ENCODE measurements at regions not wholly inside any gene's neighbourhood (a gene's known extent, or its start where the extent isn't known, plus 50 kb on each side); places are given as distances from the start of the nearest gene placed in this dataset.

- intact Hi-C loops (cut with micrococcal nuclease; ENCODE audit: unreplicated experiment) = no loop called here
- CTCF ChIA-PET (ENCODE audit: low intra/inter-chr PET ratio, low total read pairs) = no interaction called here
- Histone ChIP-seq H3K9ac (ENCODE audit: insufficient read depth, low read depth, low read length) (no peak overlapping the region), H3K27ac (ENCODE audit: extremely low read length, insufficient read depth, low read length) (no peak overlapping the region), H3K36me3 (replicated peaks in 1 of 2; ENCODE audit: control insufficient read depth in 1 of 2, insufficient read depth in 2 of 2, low read length in 2 of 2) (no peaks in the 10 kb centered on the region), H3K4me1 (ENCODE audit: insufficient read depth, low read length) (no peaks in the 10 kb centered on the region), H3K79me2 (ENCODE audit: insufficient read depth, low read length) (no peaks in the 10 kb centered on the region), H3K27me3 (ENCODE audit: control insufficient read depth in 1 of 2, insufficient read depth in 2 of 2, low read length in 2 of 2) (no peaks in the 10 kb centered on the region; a peak in 1 of 5 replicates), H3K4me2 (ENCODE audit: low read depth, low read length) (no peak overlapping the region), H3K4me3 (replicated peaks in 1 of 3; ENCODE audit: insufficient read depth in 1 of 3, low read depth in 2 of 3, low read length in 3 of 3) (no peak overlapping the region), H3K9me3 (ENCODE audit: low read length) (no peaks in the 10 kb centered on the region), H4K20me1 (ENCODE audit: insufficient read depth, low read length) (no peaks in the 10 kb centered on the region), H2AFZ (ENCODE audit: low read length) (no peak overlapping the region)
- TF ChIP-seq ATRX (CRISPR knock-in tag; IDR thresholded peaks at IDR 0.05; ENCODE audit: borderline replicate concordance) (no peak), ZNF569 (CRISPR knock-in tag; IDR thresholded peaks at IDR 0.05; ENCODE audit: borderline replicate concordance) (no peak), ATF1 (CRISPR knock-in tag; IDR thresholded peaks at IDR 0.05) (no peak), RFX3 (CRISPR knock-in tag; IDR thresholded peaks at IDR 0.05) (no peak), PPARG (CRISPR knock-in tag; conservative IDR thresholded peaks at IDR 0.05) (no peak), ZKSCAN1 (IDR thresholded peaks at IDR 0.05; ENCODE audit: low read length) (no peak), HDAC6 (IDR thresholded peaks at IDR 0.05; ENCODE audit: low read depth, low read length) (no peak), ZSCAN9 (CRISPR knock-in tag; IDR thresholded peaks at IDR 0.05; ENCODE audit: borderline replicate concordance) (no peak), ZBTB1 (CRISPR knock-in tag; IDR thresholded peaks at IDR 0.05; ENCODE audit: borderline replicate concordance) (no peak), ZNF879 (CRISPR knock-in tag; IDR thresholded peaks at IDR 0.05) (no peak), IRF2 (CRISPR knock-in tag; IDR thresholded peaks at IDR 0.05) (no peak), SALL2 (CRISPR knock-in tag; IDR thresholded peaks at IDR 0.05) (no peak), ZNF781 (CRISPR knock-in tag; IDR thresholded peaks at IDR 0.05; ENCODE audit: borderline replicate concordance, not compliant biosample characterization) (no peak)
- TF ChIP-seq, protein P1, sequence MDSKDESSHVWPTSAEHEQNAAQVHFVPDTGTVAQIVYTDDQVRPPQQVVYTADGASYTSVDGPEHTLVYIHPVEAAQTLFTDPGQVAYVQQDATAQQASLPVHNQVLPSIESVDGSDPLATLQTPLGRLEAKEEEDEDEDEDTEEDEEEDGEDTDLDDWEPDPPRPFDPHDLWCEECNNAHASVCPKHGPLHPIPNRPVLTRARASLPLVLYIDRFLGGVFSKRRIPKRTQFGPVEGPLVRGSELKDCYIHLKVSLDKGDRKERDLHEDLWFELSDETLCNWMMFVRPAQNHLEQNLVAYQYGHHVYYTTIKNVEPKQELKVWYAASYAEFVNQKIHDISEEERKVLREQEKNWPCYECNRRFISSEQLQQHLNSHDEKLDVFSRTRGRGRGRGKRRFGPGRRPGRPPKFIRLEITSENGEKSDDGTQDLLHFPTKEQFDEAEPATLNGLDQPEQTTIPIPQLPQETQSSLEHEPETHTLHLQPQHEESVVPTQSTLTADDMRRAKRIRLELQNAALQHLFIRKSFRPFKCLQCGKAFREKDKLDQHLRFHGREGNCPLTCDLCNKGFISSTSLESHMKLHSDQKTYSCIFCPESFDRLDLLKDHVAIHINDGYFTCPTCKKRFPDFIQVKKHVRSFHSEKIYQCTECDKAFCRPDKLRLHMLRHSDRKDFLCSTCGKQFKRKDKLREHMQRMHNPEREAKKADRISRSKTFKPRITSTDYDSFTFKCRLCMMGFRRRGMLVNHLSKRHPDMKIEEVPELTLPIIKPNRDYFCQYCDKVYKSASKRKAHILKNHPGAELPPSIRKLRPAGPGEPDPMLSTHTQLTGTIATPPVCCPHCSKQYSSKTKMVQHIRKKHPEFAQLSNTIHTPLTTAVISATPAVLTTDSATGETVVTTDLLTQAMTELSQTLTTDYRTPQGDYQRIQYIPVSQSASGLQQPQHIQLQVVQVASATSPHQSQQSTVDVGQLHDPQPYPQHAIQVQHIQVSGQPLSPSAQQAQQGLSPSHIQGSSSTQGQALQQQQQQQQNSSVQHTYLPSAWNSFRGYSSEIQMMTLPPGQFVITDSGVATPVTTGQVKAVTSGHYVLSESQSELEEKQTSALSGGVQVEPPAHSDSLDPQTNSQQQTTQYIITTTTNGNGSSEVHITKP (CRISPR knock-in tag; IDR thresholded peaks at IDR 0.05; ENCODE audit: low read depth) = no peak
- POLR2A ChIA-PET = no interaction called here
- ATAC-seq = no peak
- BruUV-seq (replicated peaks) = no TSS peak
- in situ Hi-C loops (cut with HindIII; ENCODE audit: extremely low pct_ligation_motif_present, low pct_unique_long_range_greater_than_20kb) = no loop called here
- no peak for DNase-seq (ENCODE audit: low spot score)
- no peak for FAIRE-seq
- WGBS (ENCODE audit: low lambda C conversion rate) = 0% methylated on average over 4 of the region's 4 CpGs
Observed at GRCh38 chr9:86716326-86716922, 230.9 kb downstream of the GAS1 start.

Data from HepG2 (cell line).